ENCODE measurements at regions not wholly inside any gene's neighbourhood (a gene's known extent, or its start where the extent isn't known, plus 50 kb on each side); places are given as distances from the start of the nearest gene placed in this dataset.

DNA sequence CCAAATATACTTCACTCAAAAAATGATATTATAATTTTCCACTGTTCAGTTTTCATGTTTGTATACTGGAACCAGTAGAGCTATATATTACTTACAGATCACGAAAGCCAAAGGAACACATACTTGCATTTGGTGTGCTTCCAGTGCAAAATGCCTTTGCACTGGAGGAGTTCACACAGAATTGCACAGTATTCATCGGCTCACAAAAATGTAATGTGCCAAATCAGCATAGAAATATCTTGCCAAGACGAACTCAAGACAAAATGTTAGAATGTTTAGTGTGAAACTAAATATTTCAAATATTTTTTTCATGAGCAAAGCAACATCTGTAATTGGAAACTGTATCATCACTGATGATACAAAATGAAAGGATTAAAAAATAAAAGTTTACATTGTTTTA is 646.2 kb upstream of the SEMA3D start:
- TF ChIP-seq, protein P1, sequence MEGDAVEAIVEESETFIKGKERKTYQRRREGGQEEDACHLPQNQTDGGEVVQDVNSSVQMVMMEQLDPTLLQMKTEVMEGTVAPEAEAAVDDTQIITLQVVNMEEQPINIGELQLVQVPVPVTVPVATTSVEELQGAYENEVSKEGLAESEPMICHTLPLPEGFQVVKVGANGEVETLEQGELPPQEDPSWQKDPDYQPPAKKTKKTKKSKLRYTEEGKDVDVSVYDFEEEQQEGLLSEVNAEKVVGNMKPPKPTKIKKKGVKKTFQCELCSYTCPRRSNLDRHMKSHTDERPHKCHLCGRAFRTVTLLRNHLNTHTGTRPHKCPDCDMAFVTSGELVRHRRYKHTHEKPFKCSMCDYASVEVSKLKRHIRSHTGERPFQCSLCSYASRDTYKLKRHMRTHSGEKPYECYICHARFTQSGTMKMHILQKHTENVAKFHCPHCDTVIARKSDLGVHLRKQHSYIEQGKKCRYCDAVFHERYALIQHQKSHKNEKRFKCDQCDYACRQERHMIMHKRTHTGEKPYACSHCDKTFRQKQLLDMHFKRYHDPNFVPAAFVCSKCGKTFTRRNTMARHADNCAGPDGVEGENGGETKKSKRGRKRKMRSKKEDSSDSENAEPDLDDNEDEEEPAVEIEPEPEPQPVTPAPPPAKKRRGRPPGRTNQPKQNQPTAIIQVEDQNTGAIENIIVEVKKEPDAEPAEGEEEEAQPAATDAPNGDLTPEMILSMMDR (IDR thresholded peaks at IDR 0.05; ENCODE audit: control extremely low read depth, extremely low read depth, low read depth, missing control alignments): no peak
- POLR2A ChIA-PET: no interaction called here
- DNase-seq (ENCODE audit: extremely low spot score): no peak
- CTCF ChIA-PET: no interaction called here

DNA sequence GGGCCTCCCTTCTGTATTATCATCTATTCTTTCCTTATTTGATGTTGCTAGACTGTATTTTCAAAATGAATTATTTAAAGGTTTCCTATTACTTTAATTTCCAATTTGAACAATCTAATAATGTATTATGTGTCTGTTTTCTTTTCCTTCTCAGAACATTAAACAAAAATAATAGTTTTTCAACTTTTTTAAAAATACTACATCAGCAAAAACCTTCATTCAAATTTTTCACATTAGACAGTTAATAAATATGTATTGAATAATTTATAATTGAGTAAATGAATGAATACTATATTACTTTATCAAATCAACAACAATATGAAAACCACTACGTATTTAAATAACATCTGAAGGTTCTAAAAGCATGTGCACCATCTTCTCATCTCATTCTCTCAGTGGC is 644.1 kb upstream of the SEMA3D start:
- POLR2A ChIA-PET: no interaction called here
- CTCF ChIA-PET: interaction anchor here (1.3 kb wide), 1 partner anchor 802 kb away, joined by 3 read pairs; no protein-coding TSS in a partner anchor
- DNase-seq (ENCODE audit: extremely low spot score): no peak
- TF ChIP-seq, protein P1 (IDR thresholded peaks at IDR 0.05; ENCODE audit: control extremely low read depth, extremely low read depth, low read depth, missing control alignments): no peak

DNA sequence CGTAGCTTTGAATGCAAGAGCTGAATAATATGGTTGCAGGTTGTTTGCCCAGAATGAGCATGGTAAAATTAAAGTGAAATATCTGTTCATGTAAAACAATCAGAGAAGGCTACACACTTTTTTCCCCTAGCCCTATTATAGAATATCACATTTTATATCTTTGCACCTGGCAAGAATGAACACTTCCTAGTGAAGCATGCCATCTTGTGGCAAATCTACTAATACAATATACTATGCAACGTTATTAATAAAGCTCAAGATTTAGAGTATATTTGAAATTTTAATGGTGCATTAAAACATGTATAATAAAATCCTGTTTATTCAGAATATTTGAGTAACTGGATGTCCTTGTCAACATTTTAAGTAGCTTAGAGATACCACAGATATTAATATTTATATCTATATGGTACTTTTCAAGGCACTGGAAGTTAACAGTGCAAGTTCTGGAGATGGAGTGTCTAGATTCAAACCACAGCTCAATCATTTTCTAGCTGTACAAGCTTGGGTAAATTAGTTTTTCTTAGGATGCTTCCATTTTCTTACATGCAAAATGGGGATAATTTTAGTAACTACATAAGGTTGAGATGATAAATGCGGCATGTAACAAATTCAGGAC is 643.1 kb upstream of the SEMA3D start:
- TF ChIP-seq, protein P1 (IDR thresholded peaks at IDR 0.05; ENCODE audit: control extremely low read depth, extremely low read depth, low read depth, missing control alignments): peak; percentile 3
- ChIA-PET POLR2A (no interaction called here), CTCF (interaction anchor here (0.7 to 1.3 kb wide), 6 partner anchors 8 to 801 kb away, joined by 3 to 4 read pairs (median 3); no protein-coding TSS in a partner anchor)
- no peak for DNase-seq (ENCODE audit: extremely low spot score)

DNA sequence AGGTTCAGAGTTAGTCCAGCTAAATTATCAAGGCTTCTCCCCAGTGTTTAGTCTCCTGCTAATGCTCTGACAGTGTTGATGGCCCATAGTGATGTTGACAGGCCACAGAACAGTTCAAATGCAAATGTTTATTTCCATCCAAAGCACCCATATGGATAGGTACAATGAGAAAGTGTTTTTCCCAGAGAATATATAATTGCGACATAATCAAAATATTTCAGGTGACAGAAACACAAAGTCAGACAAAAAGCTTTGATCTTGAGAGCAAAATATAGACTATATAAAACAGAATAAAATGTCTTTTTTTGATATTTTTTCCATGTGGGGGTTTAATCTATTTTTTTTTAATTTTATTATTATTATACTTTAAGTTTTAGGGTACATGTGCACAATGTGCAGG is 642.3 kb upstream of the SEMA3D start:
- ChIA-PET CTCF (interaction anchor here (1.0 to 1.3 kb wide), 3 partner anchors 9 to 57 kb away, joined by 3 to 5 read pairs (median 4); no protein-coding TSS in a partner anchor), POLR2A (no interaction called here)
- TF ChIP-seq, protein P1 (IDR thresholded peaks at IDR 0.05; ENCODE audit: control extremely low read depth, extremely low read depth, low read depth, missing control alignments): no peak
- no peak for DNase-seq (ENCODE audit: extremely low spot score)

DNA sequence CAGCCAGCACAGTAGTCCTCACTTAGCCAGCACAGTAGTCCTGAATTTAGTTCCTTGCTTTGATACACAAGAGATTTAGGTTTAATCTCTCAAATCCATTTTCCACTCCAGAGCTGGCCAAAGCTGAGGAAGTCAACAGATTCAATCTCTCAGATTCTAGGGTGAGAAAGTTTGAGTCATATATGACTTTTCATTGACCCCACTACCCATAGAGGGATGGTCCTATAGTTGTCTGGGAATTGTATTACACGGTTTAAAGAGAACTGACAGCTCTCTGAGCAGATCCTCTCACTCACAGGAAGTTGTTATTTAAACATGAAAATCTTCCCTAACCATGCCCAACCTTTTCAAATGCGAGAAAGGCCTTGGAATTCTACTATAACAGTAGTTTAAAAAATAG is 641.8 kb upstream of the SEMA3D start:
- DNase-seq (ENCODE audit: extremely low spot score): no peak
- ChIA-PET POLR2A (no interaction called here), CTCF (interaction anchor here (1.0 kb wide), 1 partner anchor 18 kb away, joined by 5 read pairs; no protein-coding TSS in a partner anchor)
- TF ChIP-seq, protein P1 (IDR thresholded peaks at IDR 0.05; ENCODE audit: control extremely low read depth, extremely low read depth, low read depth, missing control alignments): no peak

DNA sequence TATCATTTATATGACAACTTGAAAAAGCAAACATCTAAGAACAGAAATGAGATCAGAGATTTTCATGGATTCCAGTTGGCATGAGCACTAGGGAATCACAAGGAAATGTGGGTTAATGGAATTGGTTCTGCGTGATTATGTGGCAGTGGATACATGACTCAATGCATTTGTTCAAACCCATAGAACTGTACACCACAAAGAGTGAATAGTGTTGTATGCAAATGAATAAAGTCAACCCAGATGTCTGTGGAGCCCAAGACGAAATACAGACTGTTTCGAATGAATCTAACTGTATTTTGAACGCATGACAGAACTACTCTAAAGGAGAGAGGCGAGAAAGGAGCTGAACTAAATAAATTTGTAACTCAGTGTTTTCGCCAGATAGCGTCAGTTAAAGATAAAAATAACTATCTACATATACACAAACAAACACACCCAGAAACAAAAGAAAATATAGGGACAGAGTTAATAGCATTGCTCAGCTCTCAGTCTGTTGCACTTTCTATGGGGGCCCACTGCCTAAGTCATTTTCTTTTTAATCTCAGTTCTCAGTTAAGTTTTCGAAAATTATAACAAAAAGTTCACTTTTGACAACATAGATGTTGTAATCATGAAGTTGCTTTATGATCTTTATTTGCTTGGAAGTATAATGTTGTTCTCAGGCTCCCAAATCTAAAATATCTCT is 636.7 kb upstream of the SEMA3D start:
- CTCF ChIA-PET: no interaction called here
- TF ChIP-seq, protein P1 (IDR thresholded peaks at IDR 0.05; ENCODE audit: control extremely low read depth, extremely low read depth, low read depth, missing control alignments): no peak

More for the DNA sequence above, 636.7 kb upstream of the SEMA3D start:
- POLR2A ChIA-PET: no interaction called here
- no peak for DNase-seq (ENCODE audit: extremely low spot score)

Measured in GM10248 (cell line).